Panc1 (cell line): ENCODE measurements at regions not wholly inside any gene's neighbourhood (a gene's known extent, or its start where the extent isn't known, plus 50 kb on each side); places are given as distances from the start of the nearest gene placed in this dataset.

Source experiments
- ATAC-seq: fragments of 200-7000 bp; cut with Tn5 transposase; 2 replicates; pipeline ENCODE4 v1.9.1; 2020; ENCODE audit warnings: mild to moderate bottlenecking, moderate library complexity
- BruUV-seq: library from RNA; stranded (reverse); fragments of 400-500 nt; replicated peaks from 2 replicates; lab custom pipeline; 2021; lab: Mats Ljungman, UMichigan
- CTCF ChIA-PET: fragments of 300-600 bp; sonication (Branson Sonifier 250); formaldehyde crosslinking; loops from one replicate; lab custom pipeline; 2022; ENCODE audit warnings: antibody characterized with exemption; lab: Charles Lee
- POLR2A ChIA-PET: fragments of 300-600 bp; sonication (Branson Sonifier 250); formaldehyde crosslinking; loops from one replicate; lab custom pipeline; 2022; ENCODE audit warnings: antibody characterized with exemption; lab: Charles Lee
- DNase-seq: peaks from one replicate; pipeline ENCODE4 v3.0.0-alpha.2; 2010; ENCODE audit warnings: low read depth, low spot score
- H3K27ac ChIP-seq: 2 replicates; pipeline ENCODE4 v1.5.1; 2011; ENCODE audit warnings: mild to moderate bottlenecking, low read length, inconsistent platforms
- H3K27me3 ChIP-seq: fragments of 200-500 bp; sonication (Bioruptor generic); 2 replicates; pipeline ENCODE4 v1.6.0; 2014; ENCODE audit warnings: low read length, inconsistent platforms; ENCODE audit not compliant: control insufficient read depth, insufficient read depth
- H3K36me3 ChIP-seq: fragments of 200-500 bp; sonication (Bioruptor generic); 2 replicates; pipeline ENCODE4 v1.5.1; 2014; ENCODE audit warnings: inconsistent platforms, mild to moderate bottlenecking, low read length, moderate library complexity; ENCODE audit not compliant: control insufficient read depth, insufficient read depth
- H3K4me1 ChIP-seq: 2 replicates; pipeline ENCODE4 v1.5.1; 2011; ENCODE audit warnings: inconsistent platforms, mild to moderate bottlenecking, low read length, moderate library complexity; ENCODE audit not compliant: control insufficient read depth, insufficient read depth
- H3K4me3 ChIP-seq, 2 experiments: 2 replicates each; pipeline ENCODE4 v1.5.1; 2011 to 2012; ENCODE audit warnings: low read depth in 2 of 2, low read length in 2 of 2, mild to moderate bottlenecking in 2 of 2, inconsistent platforms in 1 of 2, moderate library complexity in 1 of 2
- H3K9me3 ChIP-seq: fragments of 200-500 bp; sonication (Bioruptor generic); 2 replicates; pipeline ENCODE4 v1.5.1; 2014; ENCODE audit warnings: low read depth, mild to moderate bottlenecking, inconsistent platforms, low read length, moderate library complexity; ENCODE audit not compliant: control insufficient read depth, insufficient read depth
- CTCF ChIP-seq: fragments of 450-650 bp; IDR thresholded peaks from 2 replicates; pipeline ENCODE4 v1.5.1; 2017; ENCODE audit warnings: mild to moderate bottlenecking
- POLR2AphosphoS5 ChIP-seq: IDR thresholded peaks from 2 replicates; pipeline ENCODE4 v1.6.1; 2012; ENCODE audit warnings: mild to moderate bottlenecking, low read depth, low read length, moderate library complexity
- REST ChIP-seq, 2 experiments: IDR thresholded peaks; 2 replicates each; pipeline ENCODE4 v1.6.1; 2011 to 2012; ENCODE audit warnings: low read depth in 2 of 2, control low read depth in 1 of 2, low read length in 1 of 2, mild to moderate bottlenecking in 1 of 2, moderate library complexity in 1 of 2; ENCODE audit not compliant: insufficient read depth in 1 of 2
- SIN3A ChIP-seq: IDR thresholded peaks from 2 replicates; pipeline ENCODE4 v1.6.1; 2012; ENCODE audit warnings: low read depth, mild to moderate bottlenecking, low read length, moderate library complexity, borderline replicate concordance; ENCODE audit not compliant: insufficient read depth
- TCF7L2 ChIP-seq: IDR thresholded peaks from 2 replicates; pipeline ENCODE4 v1.6.1; 2011; ENCODE audit warnings: mild to moderate bottlenecking, low read depth, low read length, inconsistent platforms
- in situ Hi-C: cut with HindIII; loops from 2 replicates; pipeline ENCODE4 v1.10.0; 2016; ENCODE audit warnings: low sequenced_read_pairs, low pct_unique_long_range_greater_than_20kb
- intact Hi-C: fragments of 100-400 bp; cut with micrococcal nuclease; formaldehyde crosslinking; loops from one replicate; pipeline ENCODE4 v1.10.0; 2022; ENCODE audit not compliant: unreplicated experiment

- Histone ChIP-seq H3K4me3 (no peak overlapping the region), H3K27me3 (no peaks in the 10 kb centered on the region), H3K9me3 (no peaks in the 10 kb centered on the region), H3K36me3 (no peaks in the 10 kb centered on the region), H3K27ac (no peak overlapping the region), H3K4me1 (no peaks in the 10 kb centered on the region)
- ChIA-PET CTCF (no interaction called here), POLR2A (no interaction called here)
- intact Hi-C loops (no loop called here), in situ Hi-C loops (no loop called here)
- BruUV-seq, result no TSS peak
- no peak for TF ChIP-seq REST (IDR thresholded peaks at IDR 0.05; ENCODE audit: insufficient read depth in 1 of 2, low read depth in 2 of 2, low read length in 1 of 2)
- ATAC-seq (no peak), DNase-seq (no peak)
These were observed 357.2 kb upstream of the TRPC7 start for GRCh38 chr5:136722581-136722980.

- TF ChIP-seq SIN3A (no peak), REST (IDR thresholded peaks at IDR 0.05; ENCODE audit: insufficient read depth in 1 of 2, low read depth in 2 of 2, low read length in 1 of 2) (no peak), POLR2AphosphoS5 (no peak), CTCF (no peak), TCF7L2 (no peak)
- POLR2A ChIA-PET, result no interaction called here
- no peaks in the 10 kb centered on the region for H3K9me3 ChIP-seq
- H3K27me3 ChIP-seq, result no peaks in the 10 kb centered on the region
- BruUV-seq, result no TSS peak
- no peak overlapping the region for H3K4me3 ChIP-seq
- no peaks in the 10 kb centered on the region for H3K4me1 ChIP-seq
- no peak for ATAC-seq
- CTCF ChIA-PET, result no interaction called here
- DNase-seq, result no peak
- intact Hi-C loops, result no loop called here
- H3K36me3 ChIP-seq, result no peaks in the 10 kb centered on the region
- in situ Hi-C loops, result no loop called here
- no peak overlapping the region for H3K27ac ChIP-seq
These were observed 356.7 kb upstream of the TRPC7 start for GRCh38 chr5:136722086-136722485.
